ENCODE measurements at regions not wholly inside any gene's neighbourhood (a gene's known extent, or its start where the extent isn't known, plus 50 kb on each side); places are given as distances from the start of the nearest gene placed in this dataset.

DNA sequence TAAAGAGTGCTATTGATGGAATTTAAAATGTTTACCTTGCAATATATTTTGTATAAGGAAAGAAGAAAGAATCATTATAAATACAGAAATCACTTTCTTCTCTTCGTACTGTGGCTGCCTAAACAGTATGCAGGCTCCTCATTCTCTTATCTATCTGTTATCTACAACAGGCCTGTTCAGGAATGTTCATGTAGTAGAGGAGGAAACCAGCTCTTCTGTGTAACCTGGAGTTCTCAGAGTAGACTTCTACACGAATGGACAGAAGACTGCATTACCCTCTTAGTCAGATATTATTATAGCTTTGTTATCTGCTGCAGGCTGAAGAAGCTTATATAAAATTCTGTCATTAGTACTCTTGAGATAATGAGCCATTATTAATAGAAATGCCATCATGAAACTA lies 1225.9 kb upstream of the CNTN5 start:
- TF ChIP-seq, protein P1, sequence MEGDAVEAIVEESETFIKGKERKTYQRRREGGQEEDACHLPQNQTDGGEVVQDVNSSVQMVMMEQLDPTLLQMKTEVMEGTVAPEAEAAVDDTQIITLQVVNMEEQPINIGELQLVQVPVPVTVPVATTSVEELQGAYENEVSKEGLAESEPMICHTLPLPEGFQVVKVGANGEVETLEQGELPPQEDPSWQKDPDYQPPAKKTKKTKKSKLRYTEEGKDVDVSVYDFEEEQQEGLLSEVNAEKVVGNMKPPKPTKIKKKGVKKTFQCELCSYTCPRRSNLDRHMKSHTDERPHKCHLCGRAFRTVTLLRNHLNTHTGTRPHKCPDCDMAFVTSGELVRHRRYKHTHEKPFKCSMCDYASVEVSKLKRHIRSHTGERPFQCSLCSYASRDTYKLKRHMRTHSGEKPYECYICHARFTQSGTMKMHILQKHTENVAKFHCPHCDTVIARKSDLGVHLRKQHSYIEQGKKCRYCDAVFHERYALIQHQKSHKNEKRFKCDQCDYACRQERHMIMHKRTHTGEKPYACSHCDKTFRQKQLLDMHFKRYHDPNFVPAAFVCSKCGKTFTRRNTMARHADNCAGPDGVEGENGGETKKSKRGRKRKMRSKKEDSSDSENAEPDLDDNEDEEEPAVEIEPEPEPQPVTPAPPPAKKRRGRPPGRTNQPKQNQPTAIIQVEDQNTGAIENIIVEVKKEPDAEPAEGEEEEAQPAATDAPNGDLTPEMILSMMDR (IDR thresholded peaks at IDR 0.05) = no peak
- no peak for TF ChIP-seq PHF8 (IDR thresholded peaks at IDR 0.05; ENCODE audit: borderline replicate concordance, low read depth)
- TF ChIP-seq, protein P2, sequence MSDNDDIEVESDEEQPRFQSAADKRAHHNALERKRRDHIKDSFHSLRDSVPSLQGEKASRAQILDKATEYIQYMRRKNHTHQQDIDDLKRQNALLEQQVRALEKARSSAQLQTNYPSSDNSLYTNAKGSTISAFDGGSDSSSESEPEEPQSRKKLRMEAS (IDR thresholded peaks at IDR 0.05) = no peak
- TF ChIP-seq EHF (CRISPR knock-in tag; IDR thresholded peaks at IDR 0.05) = no peak
- no peak for TF ChIP-seq NPAS2 (CRISPR knock-in tag; IDR thresholded peaks at IDR 0.05; ENCODE audit: borderline replicate concordance)
- TF ChIP-seq, protein P3, sequence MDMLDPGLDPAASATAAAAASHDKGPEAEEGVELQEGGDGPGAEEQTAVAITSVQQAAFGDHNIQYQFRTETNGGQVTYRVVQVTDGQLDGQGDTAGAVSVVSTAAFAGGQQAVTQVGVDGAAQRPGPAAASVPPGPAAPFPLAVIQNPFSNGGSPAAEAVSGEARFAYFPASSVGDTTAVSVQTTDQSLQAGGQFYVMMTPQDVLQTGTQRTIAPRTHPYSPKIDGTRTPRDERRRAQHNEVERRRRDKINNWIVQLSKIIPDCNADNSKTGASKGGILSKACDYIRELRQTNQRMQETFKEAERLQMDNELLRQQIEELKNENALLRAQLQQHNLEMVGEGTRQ (IDR thresholded peaks at IDR 0.05) = no peak
- no peak for TF ChIP-seq EP300 (IDR thresholded peaks at IDR 0.05)
- TF ChIP-seq CHD4 (IDR thresholded peaks at IDR 0.05; ENCODE audit: borderline replicate concordance) = no peak
- TF ChIP-seq JUN (IDR thresholded peaks at IDR 0.05) = no peak
- TF ChIP-seq POLR2AphosphoS2 (conservative IDR thresholded peaks at IDR 0.05; ENCODE audit: low read length) = no peak

Data from A549 (cell line).